ENCODE measurements at regions not wholly inside any gene's neighbourhood (a gene's known extent, or its start where the extent isn't known, plus 50 kb on each side); places are given as distances from the start of the nearest gene placed in this dataset.

- Histone ChIP-seq H3K4me1 (ENCODE audit: control insufficient read depth in 1 of 2, extremely low read depth in 1 of 2, insufficient read depth in 2 of 2, low read length in 2 of 2) (no peaks in the 10 kb centered on the region), H3K9me3 (no peaks in the 10 kb centered on the region), H3K36me3 (ENCODE audit: control insufficient read depth in 2 of 2, extremely low read depth in 1 of 2, insufficient read depth in 1 of 2, low read length in 1 of 2) (no peaks in the 10 kb centered on the region), H3K27me3 (replicated peaks in 1 of 2; ENCODE audit: control insufficient read depth in 2 of 2, extremely low read depth in 1 of 2, insufficient read depth in 2 of 2, low read length in 1 of 2) (no peaks in the 10 kb centered on the region), H3K27ac (ENCODE audit: low read length) (no peak overlapping the region), H3K4me3 (ENCODE audit: control insufficient read depth in 1 of 2, extremely low read depth in 1 of 2, low read length in 1 of 2) (no peak overlapping the region)
- no peak overlapping the region for H3K4me3 Mint-ChIP-seq
- no peaks in the 10 kb centered on the region for H3K36me3 Mint-ChIP-seq
- H3K27ac Mint-ChIP-seq, result no peak overlapping the region
- H3K9me3 Mint-ChIP-seq, result no peaks in the 10 kb centered on the region
- H3K27me3 Mint-ChIP-seq, result peaks cover 0 to 5% of the 10 kb centered on the region in 2 donors
- ChIA-PET CTCF (no interaction called here), POLR2A (no interaction called here)
- no peaks in the 10 kb centered on the region for H3K4me1 Mint-ChIP-seq
- DNase-seq (no peak), ATAC-seq (replicated peaks in 1 of 4) (no peak)
- WGBS (ENCODE audit: insufficient coverage), result 100% methylated on average over 1 of the region's 1 CpG
Observed at GRCh38 chr12:114174326-114174725, 208.2 kb upstream of the RBM19 start.

- Mint-ChIP-seq H3K27ac (no peak overlapping the region), H3K4me3 (no peak overlapping the region), H3K9me3 (no peaks in the 10 kb centered on the region), H3K27me3 (peaks cover 0 to 5% of the 10 kb centered on the region in 2 donors), H3K36me3 (no peaks in the 10 kb centered on the region), H3K4me1 (no peaks in the 10 kb centered on the region)
- WGBS (ENCODE audit: insufficient coverage), result 26% methylated on average over 1 of the region's 4 CpGs
- DNase-seq, result no peak
- no peak overlapping the region for H3K4me3 ChIP-seq (ENCODE audit: control insufficient read depth in 1 of 2, extremely low read depth in 1 of 2, low read length in 1 of 2)
- CTCF ChIA-PET, result no interaction called here
- no peak for ATAC-seq (replicated peaks in 1 of 4)
- H3K27me3 ChIP-seq (replicated peaks in 1 of 2; ENCODE audit: control insufficient read depth in 2 of 2, extremely low read depth in 1 of 2, insufficient read depth in 2 of 2, low read length in 1 of 2), result no peaks in the 10 kb centered on the region
- POLR2A ChIA-PET, result no interaction called here
- H3K9me3 ChIP-seq, result no peaks in the 10 kb centered on the region
- no peak overlapping the region for H3K27ac ChIP-seq (ENCODE audit: low read length)
- no peaks in the 10 kb centered on the region for H3K36me3 ChIP-seq (ENCODE audit: control insufficient read depth in 2 of 2, extremely low read depth in 1 of 2, insufficient read depth in 1 of 2, low read length in 1 of 2)
- H3K4me1 ChIP-seq (ENCODE audit: control insufficient read depth in 1 of 2, extremely low read depth in 1 of 2, insufficient read depth in 2 of 2, low read length in 2 of 2), result no peaks in the 10 kb centered on the region
Observed at GRCh38 chr12:114172135-114172534, 206.0 kb upstream of the RBM19 start.

- DNase-seq (no peak), ATAC-seq (replicated peaks in 1 of 4) (no peak)
- Histone ChIP-seq H3K36me3 (ENCODE audit: control insufficient read depth in 2 of 2, extremely low read depth in 1 of 2, insufficient read depth in 1 of 2, low read length in 1 of 2) (no peaks in the 10 kb centered on the region), H3K27ac (ENCODE audit: low read length) (no peak overlapping the region), H3K4me3 (ENCODE audit: control insufficient read depth in 1 of 2, extremely low read depth in 1 of 2, low read length in 1 of 2) (no peak overlapping the region), H3K27me3 (replicated peaks in 1 of 2; ENCODE audit: control insufficient read depth in 2 of 2, extremely low read depth in 1 of 2, insufficient read depth in 2 of 2, low read length in 1 of 2) (no peaks in the 10 kb centered on the region), H3K9me3 (no peaks in the 10 kb centered on the region), H3K4me1 (ENCODE audit: control insufficient read depth in 1 of 2, extremely low read depth in 1 of 2, insufficient read depth in 2 of 2, low read length in 2 of 2) (no peaks in the 10 kb centered on the region)
- CTCF ChIA-PET, result interaction anchor here in 1 of 2 donors (0.6 kb wide), 1 partner anchor 35 kb away, joined by 3 read pairs; no protein-coding TSS in a partner anchor
- Mint-ChIP-seq H3K27ac (no peak overlapping the region), H3K4me3 (no peak overlapping the region), H3K9me3 (no peaks in the 10 kb centered on the region), H3K27me3 (peaks cover 2 to 5% of the 10 kb centered on the region in 2 donors), H3K4me1 (no peaks in the 10 kb centered on the region), H3K36me3 (no peaks in the 10 kb centered on the region)
- 60% methylated on average over 1 of the region's 2 CpGs for WGBS (ENCODE audit: insufficient coverage)
- POLR2A ChIA-PET, result no interaction called here
Observed at GRCh38 chr12:114168061-114168460, 201.9 kb upstream of the RBM19 start.

GRCh38 chr12:114167431-114167830 is 201.3 kb upstream of the RBM19 start:
- no peaks in the 10 kb centered on the region for H3K9me3 Mint-ChIP-seq
- no peak for ATAC-seq (replicated peaks in 1 of 4)
- no peak overlapping the region for H3K27ac Mint-ChIP-seq
- no peaks in the 10 kb centered on the region for H3K36me3 Mint-ChIP-seq
- no peak for DNase-seq
- H3K36me3 ChIP-seq (ENCODE audit: control insufficient read depth in 2 of 2, extremely low read depth in 1 of 2, insufficient read depth in 1 of 2, low read length in 1 of 2), result no peaks in the 10 kb centered on the region
- no peak overlapping the region for H3K27ac ChIP-seq (ENCODE audit: low read length)
- CTCF ChIA-PET, result interaction anchor here in 1 of 2 donors (0.6 kb wide), 1 partner anchor 951 kb away, joined by 5 read pairs; no protein-coding TSS in a partner anchor
- no peak overlapping the region for H3K4me3 ChIP-seq (ENCODE audit: control insufficient read depth in 1 of 2, extremely low read depth in 1 of 2, low read length in 1 of 2)
- no peak overlapping the region for H3K4me3 Mint-ChIP-seq
- H3K4me1 ChIP-seq (ENCODE audit: control insufficient read depth in 1 of 2, extremely low read depth in 1 of 2, insufficient read depth in 2 of 2, low read length in 2 of 2), result no peaks in the 10 kb centered on the region
- peaks cover 2 to 5% of the 10 kb centered on the region in 2 donors for H3K27me3 Mint-ChIP-seq
- H3K27me3 ChIP-seq (replicated peaks in 1 of 2; ENCODE audit: control insufficient read depth in 2 of 2, extremely low read depth in 1 of 2, insufficient read depth in 2 of 2, low read length in 1 of 2), result no peaks in the 10 kb centered on the region
- no peaks in the 10 kb centered on the region for H3K4me1 Mint-ChIP-seq
- POLR2A ChIA-PET, result no interaction called here
- H3K9me3 ChIP-seq, result no peaks in the 10 kb centered on the region
- WGBS (ENCODE audit: insufficient coverage), result no CpG with 5 or more reads among the region's 1 CpG

- H3K4me1 ChIP-seq (ENCODE audit: control insufficient read depth in 1 of 2, extremely low read depth in 1 of 2, insufficient read depth in 2 of 2, low read length in 2 of 2), result no peaks in the 10 kb centered on the region
- Mint-ChIP-seq H3K27ac (no peak overlapping the region), H3K27me3 (peaks cover 2 to 5% of the 10 kb centered on the region in 2 donors), H3K4me1 (no peaks in the 10 kb centered on the region), H3K36me3 (no peaks in the 10 kb centered on the region), H3K9me3 (no peaks in the 10 kb centered on the region), H3K4me3 (no peak overlapping the region)
- H3K9me3 ChIP-seq, result no peaks in the 10 kb centered on the region
- no peaks in the 10 kb centered on the region for H3K36me3 ChIP-seq (ENCODE audit: control insufficient read depth in 2 of 2, extremely low read depth in 1 of 2, insufficient read depth in 1 of 2, low read length in 1 of 2)
- no peak overlapping the region for H3K4me3 ChIP-seq (ENCODE audit: control insufficient read depth in 1 of 2, extremely low read depth in 1 of 2, low read length in 1 of 2)
- DNase-seq (no peak), ATAC-seq (replicated peaks in 1 of 4) (no peak)
- H3K27me3 ChIP-seq (replicated peaks in 1 of 2; ENCODE audit: control insufficient read depth in 2 of 2, extremely low read depth in 1 of 2, insufficient read depth in 2 of 2, low read length in 1 of 2), result no peaks in the 10 kb centered on the region
- WGBS (ENCODE audit: insufficient coverage), result 20% methylated on average over 1 of the region's 7 CpGs
- ChIA-PET CTCF (interaction anchor here in 1 of 2 donors (0.7 kb wide), 1 partner anchor 24 kb away, joined by 3 read pairs; no protein-coding TSS in a partner anchor), POLR2A (no interaction called here)
- no peak overlapping the region for H3K27ac ChIP-seq (ENCODE audit: low read length)
Observed at GRCh38 chr12:114166362-114166761, 200.2 kb upstream of the RBM19 start.

- Mint-ChIP-seq H3K9me3 (no peaks in the 10 kb centered on the region), H3K36me3 (no peaks in the 10 kb centered on the region), H3K27ac (no peak overlapping the region), H3K4me1 (no peaks in the 10 kb centered on the region), H3K27me3 (peaks cover 2 to 5% of the 10 kb centered on the region in 2 donors), H3K4me3 (no peak overlapping the region)
- no peaks in the 10 kb centered on the region for H3K9me3 ChIP-seq
- no peak overlapping the region for H3K27ac ChIP-seq (ENCODE audit: low read length)
- no peaks in the 10 kb centered on the region for H3K36me3 ChIP-seq (ENCODE audit: control insufficient read depth in 2 of 2, extremely low read depth in 1 of 2, insufficient read depth in 1 of 2, low read length in 1 of 2)
- H3K27me3 ChIP-seq (replicated peaks in 1 of 2; ENCODE audit: control insufficient read depth in 2 of 2, extremely low read depth in 1 of 2, insufficient read depth in 2 of 2, low read length in 1 of 2), result no peaks in the 10 kb centered on the region
- CTCF ChIA-PET, result interaction anchor here in 1 of 2 donors (0.7 kb wide), 1 partner anchor 24 kb away, joined by 3 read pairs; no protein-coding TSS in a partner anchor
- H3K4me3 ChIP-seq (ENCODE audit: control insufficient read depth in 1 of 2, extremely low read depth in 1 of 2, low read length in 1 of 2), result no peak overlapping the region
- POLR2A ChIA-PET, result no interaction called here
- DNase-seq, result no peak
- no CpG with 5 or more reads among the region's 1 CpG for WGBS (ENCODE audit: insufficient coverage)
- ATAC-seq (replicated peaks in 1 of 4), result no peak
- no peaks in the 10 kb centered on the region for H3K4me1 ChIP-seq (ENCODE audit: control insufficient read depth in 1 of 2, extremely low read depth in 1 of 2, insufficient read depth in 2 of 2, low read length in 2 of 2)
Observed at GRCh38 chr12:114165921-114166320, 199.8 kb upstream of the RBM19 start.

- no peaks in the 10 kb centered on the region for H3K4me1 ChIP-seq (ENCODE audit: control insufficient read depth in 1 of 2, extremely low read depth in 1 of 2, insufficient read depth in 2 of 2, low read length in 2 of 2)
- H3K36me3 ChIP-seq (ENCODE audit: control insufficient read depth in 2 of 2, extremely low read depth in 1 of 2, insufficient read depth in 1 of 2, low read length in 1 of 2), result no peaks in the 10 kb centered on the region
- no peak overlapping the region for H3K4me3 ChIP-seq (ENCODE audit: control insufficient read depth in 1 of 2, extremely low read depth in 1 of 2, low read length in 1 of 2)
- no peaks in the 10 kb centered on the region for H3K27me3 ChIP-seq (replicated peaks in 1 of 2; ENCODE audit: control insufficient read depth in 2 of 2, extremely low read depth in 1 of 2, insufficient read depth in 2 of 2, low read length in 1 of 2)
- DNase-seq, result no peak
- H3K27me3 Mint-ChIP-seq, result peaks cover 0 to 2% of the 10 kb centered on the region in 2 donors
- H3K4me3 Mint-ChIP-seq, result no peak overlapping the region
- H3K4me1 Mint-ChIP-seq, result no peaks in the 10 kb centered on the region
- H3K27ac Mint-ChIP-seq, result no peak overlapping the region
- H3K9me3 Mint-ChIP-seq, result no peaks in the 10 kb centered on the region
- WGBS (ENCODE audit: insufficient coverage), result no CpG with 5 or more reads among the region's 4 CpGs
- H3K27ac ChIP-seq (ENCODE audit: low read length), result no peak overlapping the region
- ATAC-seq (replicated peaks in 1 of 4), result no peak
- no peaks in the 10 kb centered on the region for H3K36me3 Mint-ChIP-seq
- POLR2A ChIA-PET, result no interaction called here
- no peaks in the 10 kb centered on the region for H3K9me3 ChIP-seq
- CTCF ChIA-PET, result no interaction called here
Observed at GRCh38 chr12:114164351-114164750, 198.2 kb upstream of the RBM19 start.

Measured in T-cell (primary cell).